ENCODE measurements at regions not wholly inside any gene's neighbourhood (a gene's known extent, or its start where the extent isn't known, plus 50 kb on each side); places are given as distances from the start of the nearest gene placed in this dataset.

DNA sequence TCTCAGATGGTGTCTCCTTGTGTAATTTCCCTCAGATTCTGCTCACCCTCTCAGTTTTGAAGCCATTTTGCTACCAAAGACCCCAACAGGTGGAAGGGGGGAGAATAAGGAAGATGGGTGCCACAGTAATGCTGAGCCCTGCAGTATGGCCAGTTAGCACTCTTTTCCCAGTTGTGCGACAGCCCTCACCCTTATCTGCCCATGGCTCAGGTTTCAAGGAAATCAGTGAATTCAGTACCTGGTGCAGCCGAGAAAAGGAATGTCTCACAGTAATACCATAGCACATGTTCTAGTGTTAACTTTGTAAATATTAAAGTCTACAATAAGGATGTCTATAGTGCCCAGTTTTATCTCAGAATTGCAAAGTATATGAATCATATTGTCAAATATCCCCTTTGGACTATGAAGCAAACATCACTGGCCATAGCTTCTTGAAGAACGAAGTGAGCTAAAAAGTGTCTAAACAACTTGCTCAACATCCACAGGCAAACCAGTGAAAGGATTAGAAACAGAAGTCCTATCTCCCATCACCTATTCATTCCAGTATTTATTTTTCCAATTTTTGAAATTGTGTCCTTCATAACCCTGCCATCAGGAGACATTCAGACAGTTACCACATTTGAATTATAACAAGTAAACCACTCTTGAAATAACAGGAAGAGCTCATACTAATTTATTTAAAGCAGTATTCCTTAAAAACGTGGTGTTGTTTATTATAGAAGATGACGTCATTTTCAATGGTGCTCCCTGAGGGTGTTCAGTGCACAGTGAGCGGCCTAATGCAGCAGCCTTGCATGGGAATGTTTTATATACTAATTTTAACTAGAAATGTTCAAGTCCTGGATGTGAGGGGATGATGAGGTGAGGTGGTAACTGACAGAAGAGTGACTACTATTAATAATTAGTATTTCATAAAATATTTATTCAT, 366.2 kb downstream of the TFAP2A start:
- DNase-seq (ENCODE audit: low spot score) = no peak

DNA sequence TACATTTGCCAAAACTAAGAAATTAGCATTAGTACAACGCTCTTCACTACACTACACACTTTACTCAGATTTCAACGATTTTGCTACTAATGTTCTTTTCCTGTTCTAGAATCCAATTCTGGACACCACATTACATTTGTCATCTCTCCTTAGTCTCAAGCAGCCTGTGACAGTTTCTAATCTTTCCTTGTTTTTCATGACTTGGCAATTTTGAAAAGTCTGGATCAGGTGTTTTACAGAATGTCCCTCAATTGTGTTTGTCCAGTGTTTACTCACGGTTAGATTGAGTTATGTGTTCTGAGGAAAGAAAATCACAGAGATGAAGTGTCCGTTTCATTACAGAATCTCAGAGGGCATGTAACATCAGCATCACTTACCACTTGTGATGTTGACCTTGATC, 372.6 kb downstream of the TFAP2A start:
- no peak for DNase-seq (ENCODE audit: low spot score)

DNA sequence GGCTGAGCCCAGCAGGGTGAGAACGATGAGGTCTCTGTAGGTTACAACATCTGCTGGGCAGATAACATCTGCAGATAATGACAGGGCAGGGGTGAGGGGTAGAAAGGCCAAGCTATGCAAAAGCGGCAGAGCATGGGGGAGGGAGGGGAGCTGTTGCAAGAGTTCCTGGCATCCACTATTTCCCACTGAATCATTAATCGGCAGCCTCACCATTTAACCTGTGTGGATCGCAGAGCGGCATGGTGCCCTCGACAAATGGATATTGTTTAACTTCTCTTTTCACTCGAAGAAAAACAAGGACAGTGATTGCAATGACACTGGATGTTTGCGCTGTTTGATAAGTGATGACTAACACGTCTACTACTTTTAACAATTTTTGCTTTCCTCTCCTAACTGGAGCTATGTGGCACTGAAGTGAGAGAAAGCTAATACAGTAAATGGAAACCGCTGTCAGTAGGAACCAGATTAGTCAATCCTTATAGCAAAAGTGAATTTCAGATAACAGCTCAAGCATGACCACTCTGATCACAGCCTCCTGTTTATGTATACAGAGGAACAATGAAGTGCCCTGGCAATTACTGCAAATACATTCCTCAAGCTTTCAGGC, 381.5 kb downstream of the TFAP2A start:
- peak; percentile 52 for DNase-seq (ENCODE audit: low spot score)

DNA sequence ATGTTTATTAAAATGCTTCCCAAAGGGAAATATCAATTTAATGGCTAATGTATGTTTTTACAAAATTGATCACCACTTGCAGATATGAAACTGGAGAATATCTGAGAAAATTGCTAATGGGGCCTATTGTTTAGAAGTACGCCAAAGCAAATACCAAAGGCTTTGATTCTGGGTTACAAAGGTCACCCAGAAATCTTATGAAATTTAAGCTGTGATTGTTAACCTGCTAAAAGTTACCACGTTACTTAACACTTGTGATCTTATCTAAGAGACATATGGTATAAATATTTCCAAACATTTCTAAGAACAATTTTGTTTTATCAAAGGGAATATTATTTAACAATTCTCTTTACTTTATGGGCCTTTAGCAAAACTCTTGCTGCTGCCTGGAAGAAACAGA, 383.3 kb downstream of the TFAP2A start:
- no peak for DNase-seq (ENCODE audit: low spot score)

DNA sequence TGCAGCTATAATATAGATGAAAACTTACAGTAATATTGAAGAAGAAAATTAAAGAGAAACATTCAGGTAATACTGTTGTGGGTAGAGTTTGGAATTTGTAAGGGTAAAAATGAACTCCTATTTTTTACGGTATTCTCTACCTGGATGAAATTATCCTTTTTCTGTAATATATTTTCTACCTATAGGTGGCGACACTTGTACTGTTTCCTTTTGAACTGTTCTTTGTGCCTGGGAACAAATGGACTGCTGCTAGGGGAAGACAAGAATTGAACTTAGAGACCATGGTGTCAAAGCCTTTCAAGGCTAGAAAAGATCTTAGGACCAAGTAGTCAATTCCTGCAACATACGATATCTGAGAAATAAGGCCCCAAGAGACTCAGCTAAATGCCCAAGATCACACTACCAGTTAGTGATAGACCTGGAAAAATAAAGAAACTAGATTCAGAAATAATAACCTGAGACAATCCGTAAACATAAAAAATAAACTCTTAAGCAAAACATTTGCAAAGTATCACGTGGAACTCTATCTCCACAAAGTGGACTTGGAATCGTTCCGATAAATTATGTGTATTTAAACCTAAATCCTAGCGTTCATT, 383.8 kb downstream of the TFAP2A start:
- DNase-seq (ENCODE audit: low spot score) = peak; percentile 28

DNA sequence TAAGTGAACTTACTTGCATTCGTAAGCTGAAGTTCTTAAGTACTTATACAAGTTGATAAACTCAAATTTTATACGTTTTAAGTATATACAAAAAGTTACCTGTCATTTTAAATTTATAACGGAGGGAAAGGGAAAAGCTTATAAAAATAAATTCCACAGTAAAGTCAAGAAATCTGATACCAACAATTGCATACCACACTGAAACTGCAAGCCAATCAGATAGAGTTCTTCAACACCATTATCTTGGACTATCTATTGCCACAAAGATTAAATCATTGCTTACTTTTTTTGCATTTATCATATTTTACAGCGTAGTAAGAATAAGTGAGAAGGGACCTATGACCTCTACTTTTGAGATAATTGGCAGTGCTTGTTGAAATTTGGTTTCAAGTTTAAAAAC, 386.7 kb downstream of the TFAP2A start:
- no peak for DNase-seq (ENCODE audit: low spot score)

DNA sequence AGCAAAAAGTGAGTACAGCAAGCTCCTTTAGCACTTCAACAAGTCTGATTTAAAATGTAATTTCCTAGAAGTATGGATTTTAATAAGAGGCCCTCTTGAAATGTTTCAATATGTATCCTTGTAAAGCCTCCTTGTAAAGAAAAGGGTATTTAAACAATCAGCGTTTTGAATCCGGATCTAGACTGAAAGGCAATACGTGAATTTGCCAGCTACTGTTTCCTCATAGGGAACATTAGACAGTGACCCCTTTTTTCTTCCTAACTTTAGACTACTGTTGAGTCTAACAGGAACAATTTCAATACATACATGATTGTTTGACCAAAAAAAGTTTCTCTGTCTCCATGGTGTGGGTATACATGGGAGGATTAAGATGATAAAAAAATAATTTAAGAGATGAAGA, 395.0 kb downstream of the TFAP2A start:
- DNase-seq (ENCODE audit: low spot score) = no peak

DNA sequence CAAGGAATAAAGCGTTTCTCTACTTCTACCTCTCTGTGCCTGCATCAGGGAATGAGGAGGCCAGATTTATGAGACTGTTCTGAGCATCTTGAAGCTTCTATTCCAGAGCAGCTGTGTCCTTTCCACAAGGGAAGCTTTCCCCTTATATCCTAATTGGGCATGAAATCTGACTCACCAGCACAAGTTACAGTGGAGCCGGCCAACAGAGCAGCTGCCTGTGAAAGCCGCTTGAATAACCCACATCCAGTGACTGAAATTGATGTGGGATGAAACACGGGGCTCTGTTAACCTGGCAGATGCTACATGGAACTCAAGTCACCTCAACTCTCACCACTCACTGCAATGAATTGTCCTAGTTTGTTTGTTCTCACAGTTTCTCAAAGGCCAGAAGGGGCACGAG, 400.3 kb downstream of the TFAP2A start:
- DNase-seq (ENCODE audit: low spot score) = peak; percentile 16

DNA sequence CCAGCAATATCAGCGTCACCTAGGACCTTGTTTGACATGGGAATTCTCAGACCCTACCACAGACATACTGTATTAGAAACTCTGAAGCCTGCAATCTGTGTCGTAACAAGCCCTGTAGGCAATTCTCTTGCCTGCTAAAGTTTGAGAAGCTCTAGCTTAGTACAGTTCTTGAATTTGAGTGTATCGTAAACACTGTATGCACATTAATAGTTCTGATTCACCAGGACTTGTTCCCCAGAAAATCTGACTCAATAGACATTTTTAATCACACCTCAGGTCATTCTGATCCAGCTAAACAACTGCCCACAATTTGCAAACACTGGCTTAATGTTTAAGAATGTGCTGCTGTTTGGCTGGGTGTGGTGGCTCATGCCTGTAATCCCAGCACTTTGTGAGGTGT, 414.3 kb downstream of the TFAP2A start:
- no peak for DNase-seq (ENCODE audit: low spot score)

DNA sequence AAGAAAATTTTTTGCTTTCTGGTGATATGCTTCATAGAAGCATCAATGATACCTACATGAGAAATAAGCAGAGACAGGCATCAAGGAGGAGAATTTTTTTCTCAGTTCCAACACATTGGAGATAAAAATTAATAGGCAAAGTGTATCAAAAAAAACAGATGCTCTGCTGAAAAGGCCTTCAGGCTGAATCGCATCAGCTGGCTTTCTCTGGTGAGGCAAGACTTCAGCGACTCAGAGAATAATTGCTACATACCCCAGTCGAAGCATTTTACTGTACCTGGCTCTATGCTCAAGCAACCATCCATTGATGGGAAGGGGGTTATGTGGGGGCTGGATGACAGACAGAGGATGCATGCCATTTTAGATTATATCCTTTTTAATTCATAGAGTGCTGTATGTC, 415.1 kb downstream of the TFAP2A start:
- DNase-seq (ENCODE audit: low spot score) = no peak

DNA sequence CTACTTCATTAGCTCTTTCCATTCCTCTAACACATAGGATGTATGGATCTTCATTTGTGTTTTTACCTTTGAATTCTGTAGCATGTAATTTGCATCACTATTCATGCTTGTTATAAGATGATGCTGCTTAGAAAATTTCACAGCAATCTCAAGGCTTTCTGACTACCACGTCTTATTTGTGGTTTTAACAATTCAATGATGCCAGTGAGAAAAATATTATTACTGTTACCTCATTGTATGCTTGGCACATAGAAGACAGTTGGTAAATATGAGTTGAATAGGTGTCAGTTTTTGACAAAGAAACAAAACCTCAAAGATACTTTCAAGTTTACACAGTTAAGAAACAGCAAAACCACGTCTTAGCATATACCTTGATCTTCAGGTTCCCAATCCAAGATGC, 428.6 kb downstream of the TFAP2A start:
- DNase-seq (ENCODE audit: low spot score) = no peak

DNA sequence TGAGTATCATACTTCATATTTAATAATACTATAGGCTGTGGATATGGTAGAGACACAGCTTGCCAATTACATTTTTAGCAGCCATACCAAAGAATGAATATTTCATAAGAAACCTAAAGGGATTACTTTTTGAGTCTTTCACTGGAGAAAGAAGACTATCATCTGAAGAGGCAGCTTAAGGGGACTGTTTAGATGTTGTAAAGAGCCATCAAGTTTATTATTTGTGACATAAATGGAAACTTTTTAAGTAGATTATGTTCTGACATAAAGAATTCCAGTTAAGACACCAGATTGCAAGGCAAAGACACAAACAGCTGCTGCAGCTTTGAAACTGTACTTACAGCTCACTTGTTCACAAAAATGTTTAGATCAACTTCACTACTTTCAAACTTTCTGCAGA, 429.4 kb downstream of the TFAP2A start:
- DNase-seq (ENCODE audit: low spot score) = no peak

DNA sequence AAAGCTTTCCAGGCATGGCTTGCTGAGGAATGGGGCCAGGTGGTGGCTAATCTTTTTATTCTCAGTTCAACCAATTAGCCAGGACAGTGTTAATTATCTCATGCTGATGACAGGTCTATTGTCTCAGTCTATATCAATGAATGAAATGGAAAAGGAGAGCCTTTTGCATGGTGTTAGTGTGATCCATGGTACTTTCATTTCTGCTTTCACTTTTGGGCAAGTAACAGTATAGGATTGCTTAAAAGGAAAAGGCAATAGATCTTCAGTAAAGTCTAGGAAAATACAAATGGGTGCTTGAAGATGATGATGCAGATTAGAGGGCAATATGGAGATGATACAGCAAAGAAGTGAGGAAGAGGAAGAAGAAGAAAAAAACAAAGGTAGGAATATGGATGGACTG, 430.3 kb downstream of the TFAP2A start:
- DNase-seq (ENCODE audit: low spot score) = no peak

DNA sequence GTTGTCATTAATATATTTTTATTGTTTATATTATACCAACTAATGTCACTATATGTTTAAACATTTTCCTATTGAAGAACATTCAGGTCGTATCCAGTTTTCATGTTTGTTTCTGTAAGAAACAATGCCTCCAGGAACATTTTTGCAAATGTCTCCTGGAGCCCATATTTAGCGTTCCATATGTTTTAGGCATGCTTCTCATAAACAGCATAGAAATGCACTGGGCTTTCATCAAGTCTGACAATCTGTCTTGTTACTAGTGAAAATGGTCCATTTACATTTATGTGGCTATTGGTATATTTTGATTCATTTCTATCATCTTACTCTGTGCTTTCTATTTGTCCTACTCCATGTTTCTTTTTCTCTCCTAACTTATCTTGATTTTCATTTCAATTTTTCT, 431.7 kb downstream of the TFAP2A start:
- DNase-seq (ENCODE audit: low spot score) = no peak

DNA sequence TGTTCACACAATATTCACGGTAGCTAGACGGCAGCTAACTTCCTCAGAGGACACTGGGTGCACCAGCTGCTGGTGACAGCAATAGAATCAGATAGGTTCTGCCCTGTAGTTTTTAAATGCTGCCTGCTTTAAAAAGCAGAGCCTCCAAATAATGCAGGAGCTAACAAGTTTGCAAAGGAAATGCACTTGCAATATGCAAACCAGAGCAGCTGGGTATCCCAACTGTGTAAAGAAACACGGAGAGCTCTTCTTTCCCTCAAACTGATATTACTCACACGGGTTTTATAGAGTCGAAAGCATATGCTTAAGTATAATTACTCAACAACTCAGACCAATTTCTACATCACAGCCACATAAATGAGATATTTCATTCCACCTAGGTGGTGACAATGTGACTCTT, 432.7 kb downstream of the TFAP2A start:
- DNase-seq (ENCODE audit: low spot score) = no peak

DNA sequence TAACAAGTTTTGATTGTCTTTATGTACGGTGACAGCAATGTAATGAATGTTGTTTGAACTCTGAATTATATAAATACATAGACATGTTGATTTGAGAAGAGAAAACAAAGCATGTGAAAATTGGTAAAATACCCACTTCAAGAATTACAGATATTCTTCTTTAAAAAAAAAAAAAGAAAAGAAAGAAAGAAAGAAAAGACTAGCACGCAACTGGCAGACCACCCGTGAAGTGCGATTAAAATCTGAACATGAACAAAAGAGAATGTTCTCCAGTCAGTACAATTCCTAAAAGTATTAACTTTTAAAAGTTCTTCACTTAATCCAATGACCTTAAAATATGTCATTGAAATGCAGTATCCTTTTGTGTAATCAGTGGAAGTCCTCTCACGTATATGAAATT, 434.9 kb downstream of the TFAP2A start:
- no peak for DNase-seq (ENCODE audit: low spot score)

DNA sequence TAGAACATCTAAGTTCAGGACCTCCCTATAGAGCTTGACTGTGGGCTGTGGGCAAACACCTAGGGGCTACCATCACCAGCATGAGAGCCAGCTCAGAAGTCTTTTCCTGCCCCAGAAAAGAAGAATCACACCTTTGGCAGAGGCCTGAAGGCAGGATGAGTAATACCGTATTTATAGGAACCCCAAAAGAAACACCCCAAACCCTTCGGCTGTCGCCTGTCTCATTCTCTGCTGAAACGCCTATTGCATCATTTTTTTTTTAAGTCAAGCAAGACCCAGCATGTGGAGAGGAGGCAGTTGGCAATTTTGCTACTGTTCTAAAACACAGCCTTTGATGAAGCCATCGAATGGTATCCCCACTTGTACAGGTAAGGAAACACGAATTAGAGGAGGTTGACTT, 436.4 kb downstream of the TFAP2A start:
- DNase-seq (ENCODE audit: low spot score) = no peak

DNA sequence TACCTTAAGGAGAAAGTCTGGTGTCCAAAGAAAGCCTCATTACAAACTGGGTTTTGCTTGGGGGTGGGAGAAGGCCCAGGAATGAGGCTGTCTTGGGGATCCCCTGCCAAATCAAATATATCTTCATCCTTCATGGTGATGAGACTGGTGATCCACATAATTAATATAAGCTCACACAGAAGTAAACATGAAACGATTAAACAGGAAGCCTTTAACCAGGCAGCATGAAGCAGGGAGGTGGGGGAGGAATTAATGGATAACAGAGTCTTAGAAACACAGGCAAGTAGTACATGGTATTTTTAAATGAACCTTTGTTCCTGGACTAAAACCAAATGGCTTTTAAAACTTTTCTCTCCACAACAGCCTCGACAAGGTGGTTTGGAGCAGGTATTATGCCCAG, 437.5 kb downstream of the TFAP2A start:
- DNase-seq (ENCODE audit: low spot score) = no peak

DNA sequence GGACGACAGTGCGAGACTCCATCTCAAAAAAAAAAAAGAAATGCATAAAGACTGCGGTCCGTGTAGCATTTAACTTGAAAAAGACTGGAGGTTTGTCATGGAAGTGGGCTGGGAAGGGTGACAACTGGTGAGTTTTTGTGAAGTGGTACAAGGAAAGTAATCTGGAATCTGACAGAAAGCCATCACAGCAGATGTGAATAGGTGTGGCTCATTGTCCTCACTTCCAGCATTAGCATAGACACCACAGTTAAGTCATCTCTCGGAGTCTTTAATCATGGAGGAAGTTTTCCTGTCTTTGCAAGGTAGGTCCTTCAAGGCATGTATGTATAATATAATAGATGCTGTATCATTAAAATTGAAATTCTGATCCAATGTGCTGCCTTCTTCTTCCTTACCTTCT, 453.2 kb downstream of the TFAP2A start:
- no peak for DNase-seq (ENCODE audit: low spot score)

DNA sequence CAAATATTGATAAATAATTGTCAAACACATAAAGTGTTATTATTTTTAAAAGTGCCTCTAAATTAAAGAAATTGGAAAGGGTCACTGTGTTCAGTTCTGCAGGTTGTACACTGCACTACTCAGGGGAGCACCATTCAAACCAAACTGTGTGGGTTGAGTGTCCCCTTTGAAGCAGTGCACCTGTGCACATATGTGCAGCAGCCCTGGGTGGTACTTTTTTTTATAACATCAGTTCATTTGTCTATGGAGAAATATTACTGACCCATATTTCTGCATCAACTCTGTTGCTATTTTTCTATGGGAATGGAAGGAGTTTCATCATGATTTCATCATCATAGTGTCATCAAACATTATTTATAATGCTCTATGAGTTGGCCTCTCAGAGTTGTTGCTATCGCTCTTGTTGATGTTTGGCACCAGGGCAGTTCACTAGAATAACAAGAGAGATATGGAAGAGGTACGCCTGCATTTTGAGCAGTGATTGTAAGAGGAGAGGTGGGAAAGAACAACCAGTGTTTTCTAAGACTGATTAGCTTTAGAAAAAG, 457.6 kb downstream of the TFAP2A start:
- DNase-seq (ENCODE audit: low spot score) = no peak

DNA sequence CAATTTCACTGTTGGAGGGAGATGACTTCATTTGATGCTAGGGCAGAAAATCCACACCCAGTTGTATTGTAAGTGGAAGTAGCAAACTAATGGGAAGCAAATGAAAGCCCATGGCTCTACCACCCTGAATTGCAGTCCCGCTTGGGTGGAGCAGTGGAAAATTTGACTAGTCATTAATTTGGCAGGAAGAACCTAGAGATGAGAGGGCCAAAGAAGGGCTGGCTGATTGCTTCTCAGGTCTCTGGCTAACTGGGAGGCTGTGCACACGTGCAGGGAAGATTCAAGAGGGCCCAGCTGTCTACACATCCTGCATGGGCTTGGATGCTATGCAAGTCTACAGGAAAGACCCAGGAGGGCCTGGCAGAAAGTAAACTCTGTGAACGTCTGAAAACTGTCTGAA, 466.2 kb downstream of the TFAP2A start:
- no peak for DNase-seq (ENCODE audit: low spot score)

DNA sequence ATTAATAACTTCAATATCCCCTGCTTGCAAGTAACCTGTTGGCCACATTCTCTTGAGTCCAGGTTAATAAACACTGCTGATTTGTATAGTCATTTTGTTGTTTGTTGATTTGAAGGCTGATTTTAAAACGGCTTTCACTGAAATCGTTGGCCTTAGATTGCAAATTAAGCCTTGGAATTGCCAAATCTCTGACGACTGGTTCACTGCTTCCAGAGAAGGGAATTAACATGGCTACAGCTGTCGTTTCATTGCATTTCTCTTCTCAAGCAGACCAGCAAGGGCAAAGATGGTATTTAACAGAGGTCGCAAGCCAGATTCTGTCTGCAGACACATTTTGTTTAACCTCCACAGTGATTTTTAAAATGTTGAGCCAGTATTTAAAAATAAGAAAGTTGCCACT, 470.9 kb downstream of the TFAP2A start:
- DNase-seq (ENCODE audit: low spot score) = no peak

DNA sequence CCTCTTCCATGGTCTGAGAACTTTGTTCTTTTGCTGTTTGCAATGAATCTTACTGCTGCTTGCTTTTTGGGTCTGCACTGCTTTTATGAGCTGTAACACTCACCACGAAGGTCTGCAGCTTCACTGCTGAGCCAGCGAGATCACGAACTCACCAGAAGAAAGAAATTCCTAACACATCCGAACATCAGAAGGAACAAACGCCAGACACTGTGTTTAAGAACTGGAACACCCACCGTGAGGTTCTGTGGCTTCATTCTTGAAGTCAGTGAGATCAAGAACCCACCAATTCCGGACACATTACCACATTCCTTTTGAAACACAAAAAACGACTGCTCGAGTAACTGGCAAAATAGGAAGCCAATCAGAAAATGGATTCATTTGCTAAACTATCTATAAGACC, 471.8 kb downstream of the TFAP2A start:
- no peak for DNase-seq (ENCODE audit: low spot score)

Data from A172 (cell line).